ENCODE measurements at regions not wholly inside any gene's neighbourhood (a gene's known extent, or its start where the extent isn't known, plus 50 kb on each side); places are given as distances from the start of the nearest gene placed in this dataset.

DNA sequence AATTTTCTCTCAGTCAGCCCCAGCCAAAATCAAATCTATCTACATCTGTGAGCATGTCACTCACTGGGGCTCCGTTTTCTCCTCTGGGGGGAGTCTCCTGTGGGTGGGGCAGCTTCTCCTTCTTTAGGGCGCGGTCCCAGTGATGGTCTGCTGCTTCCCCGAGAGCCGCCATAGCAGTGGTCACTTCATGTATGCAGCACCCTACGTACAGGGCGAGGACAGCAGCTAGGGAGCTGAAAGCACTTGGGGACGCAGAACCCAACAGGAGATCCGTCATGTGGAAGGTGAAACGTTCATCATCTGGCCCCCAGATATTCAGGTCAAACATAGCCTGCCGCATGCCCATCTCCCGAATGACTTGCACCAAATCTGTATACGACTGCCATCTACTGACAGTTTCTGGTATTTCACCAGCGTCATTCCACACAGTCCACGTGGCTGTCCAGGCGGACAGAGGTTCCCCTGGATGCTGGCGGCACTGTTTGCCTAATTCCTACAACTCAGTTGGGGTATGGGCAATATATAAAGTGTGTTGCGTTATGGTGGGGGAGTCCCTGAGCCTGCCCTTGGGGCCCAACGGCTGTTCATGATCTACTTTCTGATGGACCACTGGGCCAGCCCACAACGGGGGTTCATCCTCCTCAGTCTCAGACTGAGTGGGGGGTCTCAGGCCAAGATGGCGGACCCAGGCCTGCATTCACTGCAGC lies 795.0 kb downstream of the EFNA5 start:
- no peak overlapping the region for H3K27ac ChIP-seq
- H3K9me3 ChIP-seq (ENCODE audit: low read depth) = no peaks in the 10 kb centered on the region
- no peaks in the 10 kb centered on the region for H3K36me3 ChIP-seq (replicated peaks; ENCODE audit: insufficient read depth, low read depth)
- no peaks in the 10 kb centered on the region for H3K27me3 ChIP-seq
- DNase-seq (ENCODE audit: low spot score) = peak; percentile 44
- no peak overlapping the region for H2AFZ ChIP-seq
- no peaks in the 10 kb centered on the region for H3K4me1 ChIP-seq (ENCODE audit: insufficient read depth)
- WGBS (ENCODE audit: low lambda C conversion rate, missing lambda C conversion rate) = 85% methylated on average over 21 of the region's 21 CpGs
- H3K9me2 ChIP-seq (replicated peaks; ENCODE audit: insufficient read depth) = no peaks in the 10 kb centered on the region
- no peaks in the 10 kb centered on the region for H3K79me2 ChIP-seq
- no peak overlapping the region for H3K4me3 ChIP-seq
- H4K20me1 ChIP-seq (ENCODE audit: insufficient read depth, poor library complexity, severe bottlenecking) = no peaks in the 10 kb centered on the region
- TF ChIP-seq, protein P1, sequence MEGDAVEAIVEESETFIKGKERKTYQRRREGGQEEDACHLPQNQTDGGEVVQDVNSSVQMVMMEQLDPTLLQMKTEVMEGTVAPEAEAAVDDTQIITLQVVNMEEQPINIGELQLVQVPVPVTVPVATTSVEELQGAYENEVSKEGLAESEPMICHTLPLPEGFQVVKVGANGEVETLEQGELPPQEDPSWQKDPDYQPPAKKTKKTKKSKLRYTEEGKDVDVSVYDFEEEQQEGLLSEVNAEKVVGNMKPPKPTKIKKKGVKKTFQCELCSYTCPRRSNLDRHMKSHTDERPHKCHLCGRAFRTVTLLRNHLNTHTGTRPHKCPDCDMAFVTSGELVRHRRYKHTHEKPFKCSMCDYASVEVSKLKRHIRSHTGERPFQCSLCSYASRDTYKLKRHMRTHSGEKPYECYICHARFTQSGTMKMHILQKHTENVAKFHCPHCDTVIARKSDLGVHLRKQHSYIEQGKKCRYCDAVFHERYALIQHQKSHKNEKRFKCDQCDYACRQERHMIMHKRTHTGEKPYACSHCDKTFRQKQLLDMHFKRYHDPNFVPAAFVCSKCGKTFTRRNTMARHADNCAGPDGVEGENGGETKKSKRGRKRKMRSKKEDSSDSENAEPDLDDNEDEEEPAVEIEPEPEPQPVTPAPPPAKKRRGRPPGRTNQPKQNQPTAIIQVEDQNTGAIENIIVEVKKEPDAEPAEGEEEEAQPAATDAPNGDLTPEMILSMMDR (IDR thresholded peaks at IDR 0.05; ENCODE audit: poor library complexity) = peak; percentile 43
- TF ChIP-seq EZH2phosphoT487 (IDR thresholded peaks at IDR 0.05; ENCODE audit: low read depth, severe bottlenecking, unreplicated experiment) (no peak), EZH2 (IDR thresholded peaks at IDR 0.05; ENCODE audit: borderline replicate concordance) (no peak)
- no peak overlapping the region for H3K4me2 ChIP-seq

DNA sequence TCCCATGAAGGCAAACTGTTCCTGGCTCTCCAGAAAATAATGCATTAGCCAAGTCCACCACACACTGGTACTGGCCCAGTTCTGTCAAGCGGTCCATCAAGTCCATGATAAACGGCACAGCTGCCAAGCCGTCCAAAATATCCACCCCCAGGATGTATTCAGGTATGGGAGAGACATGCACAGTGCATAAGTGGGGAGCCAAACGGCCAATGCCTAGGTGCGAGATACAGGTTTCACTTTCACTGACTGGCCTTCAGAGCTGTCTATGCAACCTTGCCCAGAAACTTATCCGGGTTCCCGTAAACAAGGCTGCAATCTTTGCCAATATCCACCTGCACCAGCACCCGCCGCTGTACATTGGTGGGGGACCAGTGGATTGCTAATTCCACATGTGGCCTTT lies 795.8 kb downstream of the EFNA5 start:
- no peaks in the 10 kb centered on the region for H3K27me3 ChIP-seq
- no peaks in the 10 kb centered on the region for H3K9me3 ChIP-seq (ENCODE audit: low read depth)
- H3K79me2 ChIP-seq = no peaks in the 10 kb centered on the region
- no peak for DNase-seq (ENCODE audit: low spot score)
- H3K27ac ChIP-seq = no peak overlapping the region
- no peak overlapping the region for H3K4me3 ChIP-seq
- no peaks in the 10 kb centered on the region for H3K4me1 ChIP-seq (ENCODE audit: insufficient read depth)
- 96% methylated on average over 9 of the region's 9 CpGs for WGBS (ENCODE audit: low lambda C conversion rate, missing lambda C conversion rate)
- TF ChIP-seq EZH2 (IDR thresholded peaks at IDR 0.05; ENCODE audit: borderline replicate concordance) = no peak
- TF ChIP-seq, protein P1 (IDR thresholded peaks at IDR 0.05; ENCODE audit: poor library complexity) = no peak
- no peak for TF ChIP-seq EZH2phosphoT487 (IDR thresholded peaks at IDR 0.05; ENCODE audit: low read depth, severe bottlenecking, unreplicated experiment)
- no peaks in the 10 kb centered on the region for H4K20me1 ChIP-seq (ENCODE audit: insufficient read depth, poor library complexity, severe bottlenecking)
- H3K4me2 ChIP-seq = no peak overlapping the region
- H3K9me2 ChIP-seq (replicated peaks; ENCODE audit: insufficient read depth) = no peaks in the 10 kb centered on the region
- H3K36me3 ChIP-seq (replicated peaks; ENCODE audit: insufficient read depth, low read depth) = no peaks in the 10 kb centered on the region
- H2AFZ ChIP-seq = no peak overlapping the region

DNA sequence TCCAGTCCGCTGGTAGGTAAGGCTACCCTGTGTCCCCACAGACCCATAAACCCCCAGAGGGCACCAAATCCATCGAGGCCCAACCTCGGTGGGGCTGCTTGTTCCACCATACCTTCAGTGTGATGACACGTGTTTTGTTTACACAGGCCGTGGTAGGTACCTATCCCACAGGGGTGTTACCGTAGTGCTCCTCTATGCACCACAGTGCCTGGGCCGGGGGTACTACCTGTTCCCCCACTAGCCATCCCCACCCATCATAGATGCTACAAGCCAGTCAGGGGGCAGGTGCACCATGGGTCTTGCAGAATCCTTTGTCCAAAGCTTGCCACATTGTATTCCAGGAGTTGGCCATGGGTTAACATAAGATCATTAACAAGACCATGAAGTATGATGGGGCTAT lies 796.2 kb downstream of the EFNA5 start:
- Histone ChIP-seq H3K4me2 (no peak overlapping the region), H3K79me2 (no peaks in the 10 kb centered on the region), H3K9me2 (replicated peaks; ENCODE audit: insufficient read depth) (no peaks in the 10 kb centered on the region), H3K4me3 (no peak overlapping the region), H3K36me3 (replicated peaks; ENCODE audit: insufficient read depth, low read depth) (no peaks in the 10 kb centered on the region), H4K20me1 (ENCODE audit: insufficient read depth, poor library complexity, severe bottlenecking) (no peaks in the 10 kb centered on the region), H2AFZ (no peak overlapping the region), H3K9me3 (ENCODE audit: low read depth) (no peaks in the 10 kb centered on the region), H3K27ac (no peak overlapping the region), H3K27me3 (no peaks in the 10 kb centered on the region), H3K4me1 (ENCODE audit: insufficient read depth) (no peaks in the 10 kb centered on the region)
- DNase-seq (ENCODE audit: low spot score) = no peak
- TF ChIP-seq EZH2 (IDR thresholded peaks at IDR 0.05; ENCODE audit: borderline replicate concordance) = no peak
- TF ChIP-seq EZH2phosphoT487 (IDR thresholded peaks at IDR 0.05; ENCODE audit: low read depth, severe bottlenecking, unreplicated experiment) = no peak
- TF ChIP-seq, protein P1 (IDR thresholded peaks at IDR 0.05; ENCODE audit: poor library complexity) = no peak
- WGBS (ENCODE audit: low lambda C conversion rate, missing lambda C conversion rate) = 89% methylated on average over 7 of the region's 7 CpGs
